Testis (tissue), 2 donors: ENCODE measurements at regions not wholly inside any gene's neighbourhood (a gene's known extent, or its start where the extent isn't known, plus 50 kb on each side); places are given as distances from the start of the nearest gene placed in this dataset.

Experiments
- DNase-seq: peaks from one replicate; pipeline ENCODE4 v3.0.0-alpha.2; 2019
- H3K27ac ChIP-seq, 2 donors: fragments of 200-600 bp; sonication (generic); one replicate each; pipeline ENCODE4 v1.5.1; 2019
- H3K27me3 ChIP-seq: fragments of 200-600 bp; sonication (generic); one replicate; pipeline ENCODE4 v1.5.1; 2019
- H3K36me3 ChIP-seq: fragments of 200-600 bp; sonication (generic); one replicate; pipeline ENCODE4 v1.5.1; 2017; ENCODE audit warnings: low read depth; ENCODE audit errors: missing control alignments
- H3K4me1 ChIP-seq: fragments of 200-600 bp; sonication (generic); one replicate; pipeline ENCODE4 v1.5.1; 2019
- H3K4me3 ChIP-seq, 2 donors: fragments of 200-600 bp; sonication (generic); one replicate each; pipeline ENCODE4 v1.5.1; 2017 to 2019
- H3K9me3 ChIP-seq: fragments of 200-600 bp; sonication (generic); one replicate; pipeline ENCODE4 v1.5.1; 2017
- POLR2A ChIP-seq: fragments of 450-650 bp; IDR thresholded peaks from one replicate; pipeline ENCODE4 v1.6.1; 2017; ENCODE audit warnings: antibody characterized with exemption, mild to moderate bottlenecking, moderate library complexity
- WGBS, 2 donors: methylation state at CpG; one replicate each; pipeline ENCODE4 v1.1.5; 2018; 5-methylcytosine and 5-hydroxymethylcytosine counted together
- intact Hi-C: fragments of 100-400 bp; cut with DNase I; formaldehyde crosslinking; loops from one replicate; pipeline ENCODE4 v1.15.1; 2023; ENCODE audit warnings: low total_unique reads
- TF ChIP-seq, protein P1 (sequence below), 3 experiments: fragments of 450-650 bp in 2 of 3; fragments of 200-600 bp in 1 of 3; sonication (generic) in 1 of 3; IDR thresholded peaks; one replicate each; pipeline ENCODE4 v1.5.1; 2016 to 2019; ENCODE audit warnings: antibody characterized with exemption in 3 of 3, mild to moderate bottlenecking in 2 of 3, moderate library complexity in 1 of 3

DNA sequence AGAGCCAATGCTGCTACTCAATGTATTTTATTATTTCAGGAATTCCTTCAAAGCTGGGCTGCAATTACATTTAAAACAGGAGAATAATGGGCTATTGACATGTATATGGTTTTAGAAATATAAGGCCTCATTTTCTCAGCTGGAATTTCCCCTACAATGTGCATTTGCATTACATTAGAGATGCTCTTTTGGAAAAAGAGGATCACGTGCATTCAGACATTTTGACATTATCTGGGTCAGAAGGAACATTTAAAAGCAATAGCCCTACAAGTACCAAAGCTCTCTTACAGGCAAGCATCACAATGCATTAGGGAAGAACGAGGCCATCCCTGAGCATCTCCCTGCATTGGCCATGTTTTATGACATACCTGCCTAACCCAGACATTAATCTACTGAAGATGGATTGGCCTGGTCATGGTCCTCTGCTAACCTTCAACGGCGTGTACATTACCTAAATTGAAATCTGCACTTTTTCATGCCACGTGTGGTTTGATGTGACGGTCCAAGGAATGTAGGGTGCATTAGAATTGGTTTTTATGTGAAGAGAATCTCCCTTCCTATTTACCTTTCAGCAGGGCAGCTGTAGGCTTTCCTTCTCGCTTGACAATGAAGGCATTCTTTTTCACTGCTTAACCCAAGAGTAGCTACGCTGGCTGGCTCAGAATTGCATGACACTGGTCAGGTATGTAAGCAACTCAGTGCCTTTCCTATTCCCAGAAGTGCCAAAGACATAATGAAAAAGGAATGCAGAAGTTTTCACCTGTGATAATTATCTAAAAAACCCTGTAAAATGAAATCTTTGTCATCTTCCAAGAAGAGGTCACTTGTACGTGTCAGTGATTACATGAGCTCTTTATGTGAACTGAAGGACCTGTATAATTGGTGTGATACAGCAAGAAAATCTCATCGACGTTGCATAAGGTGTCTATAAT, 212.3 kb upstream of the MPDZ start:
- no peaks in the 10 kb centered on the region for H3K9me3 ChIP-seq
- H3K27me3 ChIP-seq = no peaks in the 10 kb centered on the region
- intact Hi-C loops = no loop called here
- no peaks in the 10 kb centered on the region for H3K4me1 ChIP-seq
- TF ChIP-seq, protein P1, sequence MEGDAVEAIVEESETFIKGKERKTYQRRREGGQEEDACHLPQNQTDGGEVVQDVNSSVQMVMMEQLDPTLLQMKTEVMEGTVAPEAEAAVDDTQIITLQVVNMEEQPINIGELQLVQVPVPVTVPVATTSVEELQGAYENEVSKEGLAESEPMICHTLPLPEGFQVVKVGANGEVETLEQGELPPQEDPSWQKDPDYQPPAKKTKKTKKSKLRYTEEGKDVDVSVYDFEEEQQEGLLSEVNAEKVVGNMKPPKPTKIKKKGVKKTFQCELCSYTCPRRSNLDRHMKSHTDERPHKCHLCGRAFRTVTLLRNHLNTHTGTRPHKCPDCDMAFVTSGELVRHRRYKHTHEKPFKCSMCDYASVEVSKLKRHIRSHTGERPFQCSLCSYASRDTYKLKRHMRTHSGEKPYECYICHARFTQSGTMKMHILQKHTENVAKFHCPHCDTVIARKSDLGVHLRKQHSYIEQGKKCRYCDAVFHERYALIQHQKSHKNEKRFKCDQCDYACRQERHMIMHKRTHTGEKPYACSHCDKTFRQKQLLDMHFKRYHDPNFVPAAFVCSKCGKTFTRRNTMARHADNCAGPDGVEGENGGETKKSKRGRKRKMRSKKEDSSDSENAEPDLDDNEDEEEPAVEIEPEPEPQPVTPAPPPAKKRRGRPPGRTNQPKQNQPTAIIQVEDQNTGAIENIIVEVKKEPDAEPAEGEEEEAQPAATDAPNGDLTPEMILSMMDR (IDR thresholded peaks at IDR 0.05) = no peak
- TF ChIP-seq POLR2A = no peak
- no peak overlapping the region for H3K4me3 ChIP-seq
- WGBS, 2 donors = 81% methylated on average over 11 of the region's 11 CpGs
- H3K27ac ChIP-seq = peak overlapping the region in 1 of 2 donors; percentile 14
- H3K36me3 ChIP-seq = no peaks in the 10 kb centered on the region
- DNase-seq = no peak

DNA sequence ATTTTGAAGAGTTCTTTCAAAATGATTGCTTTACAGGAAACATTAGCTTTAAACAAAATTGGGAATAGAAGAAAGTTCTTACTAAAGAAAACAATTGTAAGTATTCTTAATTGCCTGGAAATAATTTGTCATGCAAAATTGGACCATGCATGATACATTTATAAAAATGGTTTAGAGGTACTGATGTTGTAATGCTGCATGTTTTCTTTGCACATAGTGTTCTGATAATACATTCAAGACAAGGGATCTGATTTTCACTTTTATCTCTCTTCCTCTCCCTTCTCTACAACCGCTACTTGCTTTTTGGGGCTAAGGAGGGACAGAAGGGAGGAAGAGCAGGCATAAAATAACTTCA, 211.6 kb upstream of the MPDZ start:
- Histone ChIP-seq H3K27me3 (no peaks in the 10 kb centered on the region), H3K4me3 (no peak overlapping the region), H3K4me1 (no peaks in the 10 kb centered on the region), H3K36me3 (no peaks in the 10 kb centered on the region), H3K9me3 (no peaks in the 10 kb centered on the region), H3K27ac (peak overlapping the region in 1 of 2 donors; percentile 14)
- WGBS, 2 donors = 41 to 46% methylated on average over 1 of the region's 1 CpG
- DNase-seq = no peak
- TF ChIP-seq, protein P1 (IDR thresholded peaks at IDR 0.05) = no peak
- intact Hi-C loops = no loop called here

DNA sequence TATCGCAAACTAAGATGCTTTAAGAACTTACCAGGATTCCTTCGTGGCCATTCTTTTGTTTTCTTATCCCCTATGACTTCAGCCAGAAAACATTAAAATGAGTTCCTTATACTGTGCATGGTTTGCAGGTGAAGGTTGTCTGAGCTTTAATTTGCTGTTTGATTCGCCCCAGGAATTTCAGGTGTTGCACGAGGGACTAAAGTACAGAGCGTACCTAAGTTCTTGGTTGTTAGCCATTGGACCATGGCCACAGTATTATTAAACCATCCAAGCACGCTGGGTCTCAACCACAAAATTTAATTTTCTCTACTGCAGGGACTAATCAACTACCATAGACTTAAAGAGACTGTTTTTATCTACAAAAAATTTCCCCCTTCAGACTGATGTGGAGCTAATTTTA, 208.4 kb upstream of the MPDZ start:
- intact Hi-C loops = no loop called here
- 71 to 78% methylated on average over 6 of the region's 6 CpGs for WGBS, 2 donors
- Histone ChIP-seq H3K36me3 (no peaks in the 10 kb centered on the region), H3K4me3 (no peak overlapping the region), H3K27ac (no peak overlapping the region), H3K27me3 (no peaks in the 10 kb centered on the region), H3K4me1 (no peaks in the 10 kb centered on the region), H3K9me3 (no peaks in the 10 kb centered on the region)
- no peak for DNase-seq
- TF ChIP-seq, protein P1 (IDR thresholded peaks at IDR 0.05) = no peak
- TF ChIP-seq POLR2A = no peak

DNA sequence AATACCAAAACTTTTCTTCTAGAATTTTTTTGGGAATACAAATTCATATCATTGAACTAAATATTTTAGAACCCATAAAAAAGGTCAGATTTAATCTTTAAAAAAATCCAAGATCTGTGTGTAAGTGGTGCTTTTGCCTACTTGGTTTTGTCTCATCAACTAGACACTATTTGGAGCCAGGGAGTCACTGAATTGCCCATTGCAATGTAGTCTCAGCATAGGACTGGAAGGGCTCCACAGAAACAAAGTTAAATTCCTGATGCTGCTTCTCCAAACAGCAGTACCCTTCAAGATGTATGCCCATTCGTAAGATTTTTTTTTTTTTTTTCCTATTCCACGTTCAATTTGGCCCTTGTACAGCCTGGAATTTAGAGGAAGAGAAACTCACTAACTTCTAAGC, 208.0 kb upstream of the MPDZ start:
- no peak for TF ChIP-seq POLR2A
- TF ChIP-seq, protein P1 (IDR thresholded peaks at IDR 0.05) = no peak
- 60 to 64% methylated on average over 2 of the region's 2 CpGs for WGBS, 2 donors
- no peak overlapping the region for H3K27ac ChIP-seq
- H3K4me3 ChIP-seq = no peak overlapping the region
- intact Hi-C loops = no loop called here
- no peak for DNase-seq
- H3K9me3 ChIP-seq = no peaks in the 10 kb centered on the region
- H3K4me1 ChIP-seq = no peaks in the 10 kb centered on the region
- no peaks in the 10 kb centered on the region for H3K36me3 ChIP-seq
- H3K27me3 ChIP-seq = no peaks in the 10 kb centered on the region

DNA sequence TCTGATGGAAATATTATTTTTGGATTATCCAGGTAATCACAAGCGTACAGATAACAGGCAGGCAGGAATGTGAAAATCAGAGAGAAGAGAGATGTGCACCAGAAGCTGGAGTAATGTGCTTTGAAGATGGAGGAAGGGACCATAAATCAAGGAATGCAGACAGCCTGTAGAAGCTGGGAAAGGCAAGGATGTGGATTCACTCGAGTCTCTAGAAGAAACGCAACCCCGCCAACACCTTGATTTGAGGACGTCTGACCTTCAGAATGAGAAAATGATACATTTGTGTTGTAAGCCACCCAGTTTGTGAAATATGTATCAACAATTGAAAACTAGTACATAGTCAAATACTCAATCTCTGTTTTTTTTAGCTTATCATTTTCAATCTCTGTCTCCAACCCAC, 207.6 kb upstream of the MPDZ start:
- no peak overlapping the region for H3K4me3 ChIP-seq
- TF ChIP-seq, protein P1 (IDR thresholded peaks at IDR 0.05) = no peak
- no peak for TF ChIP-seq POLR2A
- H3K4me1 ChIP-seq = no peaks in the 10 kb centered on the region
- no peaks in the 10 kb centered on the region for H3K9me3 ChIP-seq
- DNase-seq = no peak
- 72 to 80% methylated on average over 5 of the region's 5 CpGs for WGBS, 2 donors
- no peaks in the 10 kb centered on the region for H3K27me3 ChIP-seq
- H3K27ac ChIP-seq = no peak overlapping the region
- H3K36me3 ChIP-seq = no peaks in the 10 kb centered on the region
- intact Hi-C loops = no loop called here
